ENCODE measurements at regions not wholly inside any gene's neighbourhood (a gene's known extent, or its start where the extent isn't known, plus 50 kb on each side); places are given as distances from the start of the nearest gene placed in this dataset.

DNA sequence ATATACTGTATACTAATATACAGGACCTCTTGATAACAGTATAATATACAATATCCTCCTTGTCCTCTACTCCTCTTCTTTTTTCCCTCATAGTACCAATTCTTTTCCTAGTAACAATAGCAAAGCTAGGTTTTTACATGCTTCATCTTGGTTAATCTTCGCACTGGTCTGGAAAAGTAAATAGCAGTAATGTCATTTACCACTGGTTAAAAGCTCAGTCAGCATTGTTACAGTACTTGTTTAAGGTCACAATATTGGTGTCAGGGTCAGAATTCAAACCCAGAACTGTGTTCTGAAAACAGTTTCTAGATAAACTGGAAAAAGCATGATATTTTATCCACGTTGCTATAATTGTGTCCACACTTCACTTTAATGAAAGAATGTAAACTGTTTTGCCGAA lies 692.4 kb upstream of the CDH6 start:
- no peak for DNase-seq (ENCODE audit: low read depth in 1 of 2, low spot score in 1 of 2)
- Histone ChIP-seq H3K4me3 (replicated peaks; ENCODE audit: insufficient read depth, low read length) (no peak overlapping the region), H3K27me3 (ENCODE audit: insufficient read depth, poor library complexity, severe bottlenecking) (no peaks in the 10 kb centered on the region), H3K27ac (replicated peaks) (no peak overlapping the region)
- TF ChIP-seq, protein P1, sequence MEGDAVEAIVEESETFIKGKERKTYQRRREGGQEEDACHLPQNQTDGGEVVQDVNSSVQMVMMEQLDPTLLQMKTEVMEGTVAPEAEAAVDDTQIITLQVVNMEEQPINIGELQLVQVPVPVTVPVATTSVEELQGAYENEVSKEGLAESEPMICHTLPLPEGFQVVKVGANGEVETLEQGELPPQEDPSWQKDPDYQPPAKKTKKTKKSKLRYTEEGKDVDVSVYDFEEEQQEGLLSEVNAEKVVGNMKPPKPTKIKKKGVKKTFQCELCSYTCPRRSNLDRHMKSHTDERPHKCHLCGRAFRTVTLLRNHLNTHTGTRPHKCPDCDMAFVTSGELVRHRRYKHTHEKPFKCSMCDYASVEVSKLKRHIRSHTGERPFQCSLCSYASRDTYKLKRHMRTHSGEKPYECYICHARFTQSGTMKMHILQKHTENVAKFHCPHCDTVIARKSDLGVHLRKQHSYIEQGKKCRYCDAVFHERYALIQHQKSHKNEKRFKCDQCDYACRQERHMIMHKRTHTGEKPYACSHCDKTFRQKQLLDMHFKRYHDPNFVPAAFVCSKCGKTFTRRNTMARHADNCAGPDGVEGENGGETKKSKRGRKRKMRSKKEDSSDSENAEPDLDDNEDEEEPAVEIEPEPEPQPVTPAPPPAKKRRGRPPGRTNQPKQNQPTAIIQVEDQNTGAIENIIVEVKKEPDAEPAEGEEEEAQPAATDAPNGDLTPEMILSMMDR (IDR thresholded peaks at IDR 0.05; ENCODE audit: insufficient read depth, low read length), result no peak
- TF ChIP-seq GABPA (IDR thresholded peaks at IDR 0.05; ENCODE audit: low read depth) (no peak), SPI1 (IDR thresholded peaks at IDR 0.05; ENCODE audit: borderline replicate concordance, low read depth) (no peak), POLR2AphosphoS5 (IDR thresholded peaks at IDR 0.05; ENCODE audit: low read depth) (no peak)
- TF ChIP-seq, protein P2, sequence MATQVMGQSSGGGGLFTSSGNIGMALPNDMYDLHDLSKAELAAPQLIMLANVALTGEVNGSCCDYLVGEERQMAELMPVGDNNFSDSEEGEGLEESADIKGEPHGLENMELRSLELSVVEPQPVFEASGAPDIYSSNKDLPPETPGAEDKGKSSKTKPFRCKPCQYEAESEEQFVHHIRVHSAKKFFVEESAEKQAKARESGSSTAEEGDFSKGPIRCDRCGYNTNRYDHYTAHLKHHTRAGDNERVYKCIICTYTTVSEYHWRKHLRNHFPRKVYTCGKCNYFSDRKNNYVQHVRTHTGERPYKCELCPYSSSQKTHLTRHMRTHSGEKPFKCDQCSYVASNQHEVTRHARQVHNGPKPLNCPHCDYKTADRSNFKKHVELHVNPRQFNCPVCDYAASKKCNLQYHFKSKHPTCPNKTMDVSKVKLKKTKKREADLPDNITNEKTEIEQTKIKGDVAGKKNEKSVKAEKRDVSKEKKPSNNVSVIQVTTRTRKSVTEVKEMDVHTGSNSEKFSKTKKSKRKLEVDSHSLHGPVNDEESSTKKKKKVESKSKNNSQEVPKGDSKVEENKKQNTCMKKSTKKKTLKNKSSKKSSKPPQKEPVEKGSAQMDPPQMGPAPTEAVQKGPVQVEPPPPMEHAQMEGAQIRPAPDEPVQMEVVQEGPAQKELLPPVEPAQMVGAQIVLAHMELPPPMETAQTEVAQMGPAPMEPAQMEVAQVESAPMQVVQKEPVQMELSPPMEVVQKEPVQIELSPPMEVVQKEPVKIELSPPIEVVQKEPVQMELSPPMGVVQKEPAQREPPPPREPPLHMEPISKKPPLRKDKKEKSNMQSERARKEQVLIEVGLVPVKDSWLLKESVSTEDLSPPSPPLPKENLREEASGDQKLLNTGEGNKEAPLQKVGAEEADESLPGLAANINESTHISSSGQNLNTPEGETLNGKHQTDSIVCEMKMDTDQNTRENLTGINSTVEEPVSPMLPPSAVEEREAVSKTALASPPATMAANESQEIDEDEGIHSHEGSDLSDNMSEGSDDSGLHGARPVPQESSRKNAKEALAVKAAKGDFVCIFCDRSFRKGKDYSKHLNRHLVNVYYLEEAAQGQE (IDR thresholded peaks at IDR 0.05; ENCODE audit: insufficient replicate concordance, low read depth), result no peak

DNA sequence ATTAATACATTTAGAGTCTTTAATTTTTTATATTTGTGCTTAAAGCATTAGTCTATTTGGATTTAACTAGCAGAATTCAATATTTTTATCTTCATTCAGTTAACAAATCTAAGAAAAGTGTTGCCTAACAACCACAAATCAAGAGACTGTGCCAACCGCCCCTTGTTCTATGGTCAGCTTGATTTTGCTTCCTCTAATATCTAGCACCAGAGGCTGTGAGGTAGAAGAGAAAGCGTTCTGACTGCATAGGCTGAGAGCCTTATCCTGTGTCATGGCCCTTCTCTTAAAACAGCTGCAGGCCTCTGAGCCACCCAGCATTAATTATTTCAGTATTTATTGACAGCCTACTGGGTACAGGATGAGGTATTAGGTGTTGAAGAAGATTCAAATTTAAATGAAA lies 693.0 kb upstream of the CDH6 start:
- no peak for TF ChIP-seq SPI1 (IDR thresholded peaks at IDR 0.05; ENCODE audit: borderline replicate concordance, low read depth)
- TF ChIP-seq, protein P1 (IDR thresholded peaks at IDR 0.05; ENCODE audit: insufficient read depth, low read length), result no peak
- no peak for TF ChIP-seq GABPA (IDR thresholded peaks at IDR 0.05; ENCODE audit: low read depth)
- TF ChIP-seq, protein P2 (IDR thresholded peaks at IDR 0.05; ENCODE audit: insufficient replicate concordance, low read depth), result no peak
- TF ChIP-seq POLR2AphosphoS5 (IDR thresholded peaks at IDR 0.05; ENCODE audit: low read depth), result no peak
- Histone ChIP-seq H3K4me3 (replicated peaks; ENCODE audit: insufficient read depth, low read length) (no peak overlapping the region), H3K27me3 (ENCODE audit: insufficient read depth, poor library complexity, severe bottlenecking) (no peaks in the 10 kb centered on the region), H3K27ac (replicated peaks) (no peak overlapping the region)
- DNase-seq (ENCODE audit: low read depth in 1 of 2, low spot score in 1 of 2), result no peak

DNA sequence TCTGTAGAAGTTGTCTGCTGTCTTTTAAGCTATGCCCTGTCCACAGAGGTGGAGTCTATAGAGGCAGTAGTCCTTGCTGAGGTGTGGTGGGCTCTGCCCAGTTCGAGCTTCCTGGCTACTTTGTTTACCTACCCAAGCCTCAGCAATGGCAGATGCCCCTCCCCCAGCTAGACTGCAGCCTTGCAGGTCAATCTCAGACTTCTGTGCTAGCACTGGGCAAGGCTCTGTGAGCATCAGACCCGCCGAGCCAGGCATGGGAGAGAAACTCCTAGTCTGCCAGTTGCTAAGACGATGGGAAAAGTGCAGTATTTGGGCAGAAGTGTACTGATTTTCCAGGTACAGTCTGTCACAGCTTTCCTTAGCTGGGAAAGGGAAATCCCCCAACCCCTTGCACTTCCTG lies 694.1 kb upstream of the CDH6 start:
- TF ChIP-seq POLR2AphosphoS5 (IDR thresholded peaks at IDR 0.05; ENCODE audit: low read depth), result no peak
- TF ChIP-seq, protein P2 (IDR thresholded peaks at IDR 0.05; ENCODE audit: insufficient replicate concordance, low read depth), result no peak
- TF ChIP-seq, protein P1 (IDR thresholded peaks at IDR 0.05; ENCODE audit: insufficient read depth, low read length), result no peak
- no peak for TF ChIP-seq GABPA (IDR thresholded peaks at IDR 0.05; ENCODE audit: low read depth)
- TF ChIP-seq SPI1 (IDR thresholded peaks at IDR 0.05; ENCODE audit: borderline replicate concordance, low read depth), result no peak
- no peak for DNase-seq (ENCODE audit: low read depth in 1 of 2, low spot score in 1 of 2)
- Histone ChIP-seq H3K27ac (replicated peaks) (no peak overlapping the region), H3K4me3 (replicated peaks; ENCODE audit: insufficient read depth, low read length) (no peak overlapping the region), H3K27me3 (ENCODE audit: insufficient read depth, poor library complexity, severe bottlenecking) (no peaks in the 10 kb centered on the region)

Data from HL-60 (cell line).